HPDE6-E6E7 (cell line): ENCODE measurements at regions not wholly inside any gene's neighbourhood (a gene's known extent, or its start where the extent isn't known, plus 50 kb on each side); places are given as distances from the start of the nearest gene placed in this dataset.
A peak's percentile ranks its signal among the peaks of the same experiment; 100 is the strongest.

Experiments used
- DNase-seq: peaks from one replicate; pipeline ENCODE4 v3.0.0; 2011; ENCODE audit warnings: missing footprints; ENCODE audit errors: extremely low spot score

- DNase-seq = no peak
Measured at GRCh38 chr15:47506329-47507100, 210.8 kb upstream of the SEMA6D start.

DNA sequence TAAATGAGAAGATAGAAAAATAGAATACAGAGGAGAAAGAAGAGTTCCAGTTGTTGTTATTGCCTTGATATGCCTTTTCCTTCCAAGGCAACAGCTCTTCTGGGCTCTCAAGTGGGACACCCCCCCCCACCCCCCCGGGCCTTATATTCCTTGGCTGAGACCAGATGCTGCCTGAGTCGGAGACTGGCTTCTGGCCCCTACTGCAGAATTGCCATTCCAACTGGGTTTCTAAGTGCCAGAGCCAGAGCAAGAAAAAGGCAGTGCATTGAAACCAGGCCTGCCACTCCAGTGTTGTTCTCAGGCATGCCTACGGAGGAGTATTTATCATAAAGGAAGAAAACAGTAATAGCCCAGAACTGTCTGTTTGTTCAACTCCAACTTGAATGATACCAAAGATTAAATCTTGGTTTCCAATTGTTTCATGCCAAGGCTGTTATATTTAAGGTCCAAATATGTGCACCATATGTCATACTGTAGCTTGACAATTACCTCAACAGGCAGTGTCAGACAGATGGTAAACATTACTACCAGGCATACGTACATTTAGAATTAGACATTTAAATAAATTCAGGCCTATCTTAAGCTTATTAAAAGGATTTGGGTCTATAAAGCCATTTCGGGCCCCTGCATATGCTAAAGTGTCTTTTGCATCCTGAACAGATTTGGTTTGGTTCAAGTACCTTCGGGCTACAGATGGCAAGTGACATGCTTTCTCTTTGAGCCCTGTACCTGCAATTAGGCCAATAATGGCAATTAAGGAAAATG is 209.9 kb upstream of the SEMA6D start:
- DNase-seq = no peak

DNA sequence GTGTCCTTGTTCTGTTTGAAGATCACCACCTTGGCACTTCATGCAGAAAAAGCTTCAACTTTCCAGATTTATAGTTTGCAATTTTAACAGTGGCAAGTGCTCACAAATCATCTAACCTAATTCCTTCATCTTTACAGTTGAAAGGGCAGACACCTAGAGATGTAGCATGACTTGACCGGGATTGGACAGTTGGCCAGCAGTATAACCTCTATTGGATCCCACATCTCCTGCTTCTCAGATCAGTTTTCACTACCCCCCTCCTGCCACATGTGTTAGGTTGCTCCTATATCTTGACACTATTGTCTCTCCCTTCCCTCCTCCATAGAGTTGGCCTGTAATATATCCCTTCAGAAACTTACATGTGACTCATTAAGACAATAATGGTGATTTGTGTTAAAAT is 206.0 kb upstream of the SEMA6D start:
- DNase-seq = no peak

- no peak for DNase-seq
Measured at GRCh38 chr15:47513471-47513870, 203.8 kb upstream of the SEMA6D start.

DNA sequence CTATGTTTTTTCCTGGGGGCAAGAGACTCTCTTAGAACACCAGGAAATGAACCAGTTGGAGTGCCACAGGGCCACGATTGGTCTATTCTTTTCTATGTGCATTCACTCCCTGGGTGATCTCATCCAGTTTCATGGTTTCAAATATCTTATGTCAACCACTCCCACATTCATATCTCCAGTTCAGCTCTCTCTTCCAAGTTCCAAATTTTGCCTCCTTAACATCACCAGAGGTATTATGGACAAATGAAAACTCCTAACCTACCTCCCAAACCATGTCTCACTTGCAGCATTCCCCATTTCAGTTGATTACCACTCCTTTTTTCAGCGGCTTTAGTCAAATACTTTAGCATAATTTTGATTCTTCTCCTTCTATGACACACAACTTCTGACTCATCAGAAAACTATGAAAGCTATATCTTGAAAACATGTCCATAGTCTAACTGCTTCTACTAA is 203.1 kb upstream of the SEMA6D start:
- DNase-seq = peak; percentile 33

DNA sequence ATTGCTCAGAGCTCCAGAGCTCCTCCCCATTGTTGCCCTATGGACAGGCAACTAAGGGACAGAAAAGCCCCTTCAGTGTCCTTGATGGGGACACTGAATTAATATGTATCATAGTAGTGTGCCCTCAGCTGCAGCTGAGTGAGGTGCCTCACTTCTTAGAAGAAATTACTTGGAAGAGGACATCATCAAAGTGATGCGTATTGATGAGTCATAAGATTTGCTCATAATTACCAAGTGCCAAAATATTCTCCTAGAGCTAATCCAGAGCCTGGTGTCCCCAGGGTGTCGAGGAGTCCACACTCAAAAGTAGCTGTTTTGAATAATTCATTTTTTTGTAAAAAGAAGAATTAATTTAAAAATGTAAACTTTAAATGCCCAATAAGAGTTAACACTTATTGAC is 200.7 kb upstream of the SEMA6D start:
- no peak for DNase-seq

- DNase-seq = no peak
Measured at GRCh38 chr15:47516972-47517371, 200.3 kb upstream of the SEMA6D start.

DNA sequence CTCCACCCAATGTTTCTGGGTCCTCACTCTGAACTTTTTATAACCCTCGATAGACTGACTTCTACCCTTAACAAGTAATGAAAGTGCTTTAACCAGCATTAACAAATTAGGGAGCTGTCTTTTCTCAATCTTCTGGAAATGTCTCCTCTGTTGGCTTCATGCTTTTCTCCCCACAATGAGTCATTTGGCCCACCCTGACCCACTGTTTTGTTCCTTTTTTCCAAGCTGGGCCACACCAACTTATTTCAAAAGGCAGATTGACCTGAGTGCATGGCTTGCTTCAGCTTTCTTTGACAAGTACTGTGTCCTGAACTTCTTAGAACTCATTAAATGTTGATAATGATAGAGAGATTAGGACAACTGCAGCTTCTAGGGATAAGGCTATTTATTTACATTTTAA is 199.6 kb upstream of the SEMA6D start:
- DNase-seq = no peak

DNA sequence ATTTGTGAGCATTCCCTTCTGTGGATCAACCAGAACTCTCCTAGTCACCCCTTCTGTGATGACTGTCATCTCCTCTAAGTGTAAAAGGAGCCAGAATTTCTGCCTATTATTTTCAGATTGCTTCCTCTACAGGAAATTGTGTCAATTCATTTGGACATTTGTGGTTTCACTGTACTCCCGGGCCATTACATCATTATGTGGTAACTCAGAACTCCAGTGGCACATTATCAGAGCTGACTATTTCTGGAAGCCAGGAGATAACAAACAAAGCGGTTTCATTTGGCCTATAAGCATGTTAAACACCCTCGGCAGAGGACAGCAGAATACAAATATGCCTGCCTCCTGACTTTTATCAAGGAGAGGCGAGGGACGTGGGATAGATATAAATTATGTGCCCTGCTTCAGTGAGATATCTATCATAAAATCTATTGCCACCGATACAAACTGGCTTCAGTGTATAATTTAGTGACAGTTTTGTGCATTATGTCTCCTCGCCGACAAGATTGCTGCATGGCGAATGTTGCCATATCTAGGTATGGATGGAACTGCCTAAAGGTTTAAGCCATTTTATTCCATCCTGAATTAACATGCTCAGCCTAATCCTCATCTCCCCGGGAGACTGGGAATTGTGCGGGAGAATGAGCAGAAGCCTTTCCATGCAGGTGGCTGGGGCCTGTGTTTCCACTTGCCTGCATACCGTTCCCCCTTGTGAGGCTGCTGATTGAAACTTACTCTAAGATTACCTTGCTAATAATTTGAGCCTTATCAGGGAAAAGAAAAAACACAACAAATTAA is 193.4 kb upstream of the SEMA6D start:
- DNase-seq = no peak

- no peak for DNase-seq
Measured at GRCh38 chr15:47529241-47529640, 188.1 kb upstream of the SEMA6D start.

GRCh38 chr15:47534673-47535072 is 182.6 kb upstream of the SEMA6D start:
- no peak for DNase-seq

DNA sequence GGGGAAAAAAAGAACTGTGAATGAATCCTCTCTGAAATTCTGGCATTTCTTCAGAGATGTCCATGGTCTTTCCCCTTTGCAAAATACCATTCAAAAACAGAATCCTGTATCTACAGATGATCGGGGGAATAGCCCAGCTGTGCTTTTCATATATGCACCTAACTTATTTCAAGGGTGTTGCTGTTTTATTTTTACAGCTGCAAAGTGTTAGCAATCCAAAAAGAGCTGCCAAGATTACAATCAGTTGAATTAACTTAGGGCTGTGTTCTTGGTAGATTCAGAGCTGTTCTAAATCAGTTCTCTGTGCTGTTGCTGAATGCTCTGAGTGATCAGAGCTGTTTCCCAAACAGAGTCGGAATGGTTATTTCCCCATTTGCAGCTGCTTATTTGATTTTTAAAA is 175.7 kb upstream of the SEMA6D start:
- no peak for DNase-seq

DNA sequence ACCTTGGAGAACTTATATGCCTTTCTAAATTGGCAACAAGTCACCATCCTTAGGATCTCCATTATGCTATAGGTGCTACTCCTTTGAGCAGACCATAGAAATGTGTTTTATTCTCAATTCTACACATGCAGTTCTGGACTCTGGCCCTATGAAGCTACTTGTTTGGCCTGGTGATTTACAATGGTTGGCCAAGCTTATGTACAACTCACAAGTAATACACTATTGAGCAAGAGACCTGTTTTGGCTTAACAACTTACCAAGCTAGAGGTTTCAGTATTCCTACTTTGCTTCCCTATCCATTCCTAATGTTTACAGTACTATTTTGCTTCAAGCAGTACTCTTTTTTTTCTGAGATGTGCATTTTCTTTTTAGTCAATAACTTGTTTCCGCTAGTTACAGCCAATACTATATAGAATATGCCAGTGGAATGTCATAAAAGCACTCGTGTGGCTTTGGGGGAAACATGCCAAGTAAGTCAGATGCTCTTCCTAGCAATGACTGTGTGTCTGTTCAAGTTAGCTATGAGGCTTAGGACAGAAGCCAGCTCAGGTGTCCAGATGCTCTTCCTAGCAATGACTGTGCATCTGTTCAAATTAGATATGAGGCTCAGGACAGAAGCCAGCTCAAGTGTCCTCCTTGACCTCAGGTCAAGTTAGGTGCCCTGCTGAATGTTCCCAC is 174.9 kb upstream of the SEMA6D start:
- no peak for DNase-seq

GRCh38 chr15:47548231-47548630 is 169.1 kb upstream of the SEMA6D start:
- no peak for DNase-seq

GRCh38 chr15:47548986-47549385 is 168.3 kb upstream of the SEMA6D start:
- DNase-seq = no peak

GRCh38 chr15:47551079-47551478 is 166.2 kb upstream of the SEMA6D start:
- DNase-seq = no peak

GRCh38 chr15:47551546-47551945 is 165.8 kb upstream of the SEMA6D start:
- DNase-seq = no peak

- no peak for DNase-seq
Measured at GRCh38 chr15:47552978-47553608, 164.2 kb upstream of the SEMA6D start.

GRCh38 chr15:47553947-47554346 is 163.4 kb upstream of the SEMA6D start:
- DNase-seq = no peak

- no peak for DNase-seq
Measured at GRCh38 chr15:47561102-47561501, 156.2 kb upstream of the SEMA6D start.

- no peak for DNase-seq
Measured at GRCh38 chr15:47565949-47566348, 151.4 kb upstream of the SEMA6D start.
